ENCODE measurements at regions not wholly inside any gene's neighbourhood (a gene's known extent, or its start where the extent isn't known, plus 50 kb on each side); places are given as distances from the start of the nearest gene placed in this dataset.

DNA sequence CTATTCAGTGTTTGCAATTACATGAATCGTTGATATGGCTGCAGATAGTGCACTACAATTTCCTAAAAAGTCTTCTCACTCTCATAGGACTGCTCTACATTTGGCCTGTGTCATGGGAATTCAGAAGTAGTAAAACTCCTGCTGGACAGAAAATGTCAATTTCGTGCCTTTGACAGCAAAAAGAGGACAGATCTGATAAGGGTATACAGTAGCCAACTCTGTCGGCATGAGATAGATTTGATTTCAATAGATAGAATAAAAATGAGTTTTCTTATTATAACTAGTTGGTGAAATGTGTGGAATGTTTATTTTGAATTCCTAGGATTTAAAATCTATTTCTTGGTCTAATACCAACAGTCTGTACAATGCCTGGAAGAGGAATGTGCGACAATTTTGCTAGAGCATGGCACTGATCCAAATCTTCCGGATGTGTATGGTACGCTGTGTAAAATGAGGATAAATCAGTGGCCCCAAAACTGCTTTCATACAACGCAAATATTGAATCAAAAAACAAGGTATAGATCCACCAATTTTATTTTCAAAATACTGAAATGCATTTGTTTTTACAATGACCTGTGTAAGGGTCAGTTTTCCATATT, 133.5 kb upstream of the CDK13 start:
- H3K4me1 ChIP-seq = no peaks in the 10 kb centered on the region
- no peaks in the 10 kb centered on the region for H3K9me3 ChIP-seq
- TF ChIP-seq, protein P1, sequence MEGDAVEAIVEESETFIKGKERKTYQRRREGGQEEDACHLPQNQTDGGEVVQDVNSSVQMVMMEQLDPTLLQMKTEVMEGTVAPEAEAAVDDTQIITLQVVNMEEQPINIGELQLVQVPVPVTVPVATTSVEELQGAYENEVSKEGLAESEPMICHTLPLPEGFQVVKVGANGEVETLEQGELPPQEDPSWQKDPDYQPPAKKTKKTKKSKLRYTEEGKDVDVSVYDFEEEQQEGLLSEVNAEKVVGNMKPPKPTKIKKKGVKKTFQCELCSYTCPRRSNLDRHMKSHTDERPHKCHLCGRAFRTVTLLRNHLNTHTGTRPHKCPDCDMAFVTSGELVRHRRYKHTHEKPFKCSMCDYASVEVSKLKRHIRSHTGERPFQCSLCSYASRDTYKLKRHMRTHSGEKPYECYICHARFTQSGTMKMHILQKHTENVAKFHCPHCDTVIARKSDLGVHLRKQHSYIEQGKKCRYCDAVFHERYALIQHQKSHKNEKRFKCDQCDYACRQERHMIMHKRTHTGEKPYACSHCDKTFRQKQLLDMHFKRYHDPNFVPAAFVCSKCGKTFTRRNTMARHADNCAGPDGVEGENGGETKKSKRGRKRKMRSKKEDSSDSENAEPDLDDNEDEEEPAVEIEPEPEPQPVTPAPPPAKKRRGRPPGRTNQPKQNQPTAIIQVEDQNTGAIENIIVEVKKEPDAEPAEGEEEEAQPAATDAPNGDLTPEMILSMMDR (IDR thresholded peaks at IDR 0.05) = no peak
- intact Hi-C loops (cut with DNase I) = no loop called here
- no peaks in the 10 kb centered on the region for H3K27me3 ChIP-seq
- H3K4me3 ChIP-seq = no peak overlapping the region
- H3K36me3 ChIP-seq = no peaks in the 10 kb centered on the region
- no peak for DNase-seq (ENCODE audit: low spot score in 2 of 2)
- no peak overlapping the region for H3K27ac ChIP-seq

DNA sequence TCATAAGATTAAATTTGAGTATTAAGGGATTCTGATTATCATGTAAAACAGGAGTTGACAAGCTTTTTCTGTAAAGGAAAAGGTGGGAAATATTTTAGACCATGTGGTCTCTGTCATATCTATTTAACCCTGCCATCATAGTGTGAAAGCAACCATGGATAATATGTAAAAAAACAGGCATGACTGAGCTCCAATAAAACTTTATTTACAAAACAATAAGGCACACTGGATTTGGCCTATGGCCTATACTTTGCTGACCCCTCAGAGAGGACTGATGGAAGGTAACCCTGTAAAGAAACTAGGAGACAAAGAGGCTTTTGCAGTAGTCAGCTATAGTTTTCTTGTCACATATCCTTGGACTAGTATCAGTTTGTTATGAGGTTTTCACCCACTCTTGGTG, 130.5 kb upstream of the CDK13 start:
- TF ChIP-seq, protein P1 (IDR thresholded peaks at IDR 0.05) = no peak
- Histone ChIP-seq H3K4me1 (no peaks in the 10 kb centered on the region), H3K36me3 (no peaks in the 10 kb centered on the region), H3K27me3 (no peaks in the 10 kb centered on the region), H3K4me3 (no peak overlapping the region), H3K9me3 (no peaks in the 10 kb centered on the region), H3K27ac (no peak overlapping the region)
- DNase-seq (ENCODE audit: low spot score in 2 of 2) = no peak
- intact Hi-C loops (cut with DNase I) = no loop called here

DNA sequence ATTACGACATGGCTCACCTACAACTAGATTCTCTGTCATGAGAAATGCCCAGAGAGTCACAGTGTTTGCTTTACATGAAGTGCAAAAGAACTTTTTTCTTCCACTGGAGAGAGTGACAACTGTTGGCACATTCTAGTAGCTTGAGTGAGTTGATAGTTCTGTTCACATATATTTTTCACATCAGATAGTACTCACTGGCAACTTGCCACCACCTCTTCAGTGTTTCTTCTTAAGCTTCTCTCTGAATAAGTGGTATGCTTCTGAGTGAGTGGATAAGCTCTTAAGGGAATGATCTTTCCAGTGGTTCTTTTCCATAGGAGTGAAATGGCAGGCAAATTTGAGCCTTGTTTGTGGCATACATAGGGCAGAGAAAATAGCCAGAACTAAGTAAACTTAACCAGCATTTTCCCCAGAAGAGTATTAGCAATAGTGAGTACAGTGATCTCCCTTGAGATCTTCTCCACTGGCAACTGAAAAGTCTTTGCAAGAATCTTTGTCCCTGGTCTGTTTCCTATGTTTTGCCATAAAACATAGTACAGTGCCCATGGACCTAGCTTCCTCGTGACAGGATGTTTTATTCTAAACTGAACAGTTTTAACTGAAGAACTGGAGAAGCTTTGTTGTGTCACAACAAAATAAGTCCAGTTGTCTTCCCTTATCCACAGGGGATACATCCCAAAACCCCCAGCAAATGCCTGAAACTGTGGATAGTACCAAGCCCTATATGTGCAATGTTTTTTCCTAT, 125.4 kb upstream of the CDK13 start:
- no peaks in the 10 kb centered on the region for H3K4me1 ChIP-seq
- no peaks in the 10 kb centered on the region for H3K27me3 ChIP-seq
- no peak overlapping the region for H3K27ac ChIP-seq
- no peaks in the 10 kb centered on the region for H3K9me3 ChIP-seq
- TF ChIP-seq, protein P1 (IDR thresholded peaks at IDR 0.05) = no peak
- no peak overlapping the region for H3K4me3 ChIP-seq
- no peaks in the 10 kb centered on the region for H3K36me3 ChIP-seq
- DNase-seq (ENCODE audit: low spot score in 2 of 2) = no peak
- intact Hi-C loops (cut with DNase I) = no loop called here

DNA sequence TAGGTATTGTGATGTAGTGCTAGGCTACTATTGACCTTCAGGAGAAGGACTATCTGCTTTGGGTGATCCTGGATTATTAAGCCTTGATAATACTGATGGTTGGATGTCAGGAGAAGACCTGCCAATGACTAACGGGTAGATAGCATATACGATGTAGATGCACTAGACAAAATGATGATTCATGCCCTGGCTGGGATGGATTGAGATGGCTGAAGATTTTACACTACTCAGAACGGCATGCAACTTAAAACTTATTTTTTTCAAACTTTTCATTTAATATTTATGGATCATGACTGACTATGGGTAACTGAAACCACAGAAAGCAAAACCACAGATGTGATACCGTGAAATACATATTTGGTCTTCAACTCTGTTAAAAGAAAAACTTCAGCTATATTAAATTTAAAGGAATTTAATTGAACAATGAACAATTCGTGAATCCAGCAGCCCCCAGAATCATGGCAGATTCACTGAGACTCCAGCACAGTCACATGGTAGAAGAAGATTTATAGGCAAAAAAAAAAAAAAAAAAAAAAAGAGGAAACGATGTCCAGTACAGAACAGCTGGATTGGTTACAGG, 124.6 kb upstream of the CDK13 start:
- H3K9me3 ChIP-seq = no peaks in the 10 kb centered on the region
- no peak overlapping the region for H3K4me3 ChIP-seq
- no peaks in the 10 kb centered on the region for H3K36me3 ChIP-seq
- TF ChIP-seq, protein P1 (IDR thresholded peaks at IDR 0.05) = no peak
- no peaks in the 10 kb centered on the region for H3K4me1 ChIP-seq
- no peaks in the 10 kb centered on the region for H3K27me3 ChIP-seq
- intact Hi-C loops (cut with DNase I) = no loop called here
- no peak for DNase-seq (ENCODE audit: low spot score in 2 of 2)
- H3K27ac ChIP-seq = no peak overlapping the region

DNA sequence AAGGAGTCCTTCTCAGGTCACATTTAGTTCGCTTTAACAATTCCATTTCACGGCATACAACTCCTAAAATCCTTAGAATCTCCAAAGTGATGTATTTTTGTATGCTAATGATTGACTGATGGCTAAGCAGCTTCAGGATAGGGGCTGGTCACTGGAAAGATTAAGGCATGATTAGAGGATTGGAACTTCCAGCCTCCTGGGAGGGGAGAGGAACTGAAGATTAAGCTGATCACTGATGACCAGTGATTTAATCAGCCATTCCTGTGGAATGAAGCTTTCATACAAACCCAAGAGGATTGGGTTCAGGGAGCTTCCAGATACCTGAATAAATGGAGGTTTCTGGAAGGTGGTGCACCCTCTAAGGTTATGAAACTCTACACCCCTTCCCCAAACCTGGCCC, 123.9 kb upstream of the CDK13 start:
- Histone ChIP-seq H3K36me3 (no peaks in the 10 kb centered on the region), H3K4me1 (no peaks in the 10 kb centered on the region), H3K9me3 (no peaks in the 10 kb centered on the region), H3K27ac (no peak overlapping the region), H3K27me3 (peaks cover 2% of the 10 kb centered on the region), H3K4me3 (no peak overlapping the region)
- TF ChIP-seq, protein P1 (IDR thresholded peaks at IDR 0.05) = no peak
- DNase-seq (ENCODE audit: low spot score in 2 of 2) = no peak
- intact Hi-C loops (cut with DNase I) = no loop called here
